Skeletal muscle satellite cell (primary cell): ENCODE measurements at regions not wholly inside any gene's neighbourhood (a gene's known extent, or its start where the extent isn't known, plus 50 kb on each side); places are given as distances from the start of the nearest gene placed in this dataset.

Experiments
- H3K27me3 ChIP-seq: 2 replicates; pipeline ENCODE4 v1.7.0; 2013; ENCODE audit warnings: low read length; ENCODE audit not compliant: control insufficient read depth, insufficient read depth
- H3K36me3 ChIP-seq: 2 replicates; pipeline ENCODE4 v1.7.0; 2013; ENCODE audit warnings: mild to moderate bottlenecking, control low read depth, low read length; ENCODE audit not compliant: insufficient read depth
- H3K4me1 ChIP-seq: 2 replicates; pipeline ENCODE4 v1.7.0; 2013; ENCODE audit warnings: low read length; ENCODE audit not compliant: control insufficient read depth, insufficient read depth
- H3K4me2 ChIP-seq: 2 replicates; pipeline ENCODE4 v1.7.0; 2013; ENCODE audit warnings: mild to moderate bottlenecking, low read length
- H3K4me3 ChIP-seq: 2 replicates; pipeline ENCODE4 v1.7.0; 2013; ENCODE audit warnings: low read length
- H3K9ac ChIP-seq: 2 replicates; pipeline ENCODE4 v1.7.0; 2013; ENCODE audit warnings: mild to moderate bottlenecking, low read depth, low read length, moderate library complexity
- H3K9me3 ChIP-seq: replicated peaks from 2 replicates; pipeline ENCODE4 v1.7.0; 2013; ENCODE audit warnings: mild to moderate bottlenecking, control low read depth, low read length

GRCh38 chr9:129381481-129381957 is 203.5 kb upstream of the IER5L start:
- Histone ChIP-seq H3K27me3 (peaks cover 20% of the 10 kb centered on the region), H3K9me3 (no peaks in the 10 kb centered on the region), H3K4me3 (no peak overlapping the region)

GRCh38 chr9:129380961-129381401 is 202.9 kb upstream of the IER5L start:
- H3K4me3 ChIP-seq: no peak overlapping the region

More at GRCh38 chr9:129381481-129381957, 203.5 kb upstream of the IER5L start:
- H3K36me3 ChIP-seq: no peaks in the 10 kb centered on the region
- H3K9ac ChIP-seq: no peak overlapping the region
- H3K4me1 ChIP-seq: peaks cover 11% of the 10 kb centered on the region
- H3K4me2 ChIP-seq: no peak overlapping the region

GRCh38 chr9:129379886-129380285 is 201.8 kb upstream of the IER5L start:
- no peak overlapping the region for H3K9ac ChIP-seq
- no peaks in the 10 kb centered on the region for H3K9me3 ChIP-seq
- H3K4me2 ChIP-seq: no peak overlapping the region
- no peaks in the 10 kb centered on the region for H3K36me3 ChIP-seq
- H3K27me3 ChIP-seq: peaks cover 25% of the 10 kb centered on the region
- peaks cover 11% of the 10 kb centered on the region for H3K4me1 ChIP-seq
- no peak overlapping the region for H3K4me3 ChIP-seq

More at GRCh38 chr9:129380961-129381401, 202.9 kb upstream of the IER5L start:
- no peaks in the 10 kb centered on the region for H3K36me3 ChIP-seq
- no peaks in the 10 kb centered on the region for H3K9me3 ChIP-seq
- peaks cover 11% of the 10 kb centered on the region for H3K4me1 ChIP-seq
- no peak overlapping the region for H3K4me2 ChIP-seq
- peaks cover 20% of the 10 kb centered on the region for H3K27me3 ChIP-seq
- no peak overlapping the region for H3K9ac ChIP-seq

- H3K9ac ChIP-seq: no peak overlapping the region
- H3K4me2 ChIP-seq: no peak overlapping the region
- H3K4me3 ChIP-seq: no peak overlapping the region
- H3K4me1 ChIP-seq: peaks cover 11% of the 10 kb centered on the region
- peaks cover 28% of the 10 kb centered on the region for H3K27me3 ChIP-seq
- H3K36me3 ChIP-seq: no peaks in the 10 kb centered on the region
- H3K9me3 ChIP-seq: no peaks in the 10 kb centered on the region
These were observed 201.2 kb upstream of the IER5L start for GRCh38 chr9:129379181-129379836.

- Histone ChIP-seq H3K4me1 (peaks cover 2% of the 10 kb centered on the region), H3K9ac (no peak overlapping the region), H3K27me3 (peaks cover 32% of the 10 kb centered on the region), H3K4me3 (no peak overlapping the region), H3K9me3 (no peaks in the 10 kb centered on the region), H3K36me3 (no peaks in the 10 kb centered on the region), H3K4me2 (no peak overlapping the region)
These were observed 200.0 kb upstream of the IER5L start for GRCh38 chr9:129377931-129378661.

- no peaks in the 10 kb centered on the region for H3K36me3 ChIP-seq
- no peaks in the 10 kb centered on the region for H3K9me3 ChIP-seq
- H3K4me1 ChIP-seq: no peaks in the 10 kb centered on the region
- no peak overlapping the region for H3K4me3 ChIP-seq
- peaks cover 32% of the 10 kb centered on the region for H3K27me3 ChIP-seq
- no peak overlapping the region for H3K9ac ChIP-seq
- H3K4me2 ChIP-seq: no peak overlapping the region
These were observed 199.1 kb upstream of the IER5L start for GRCh38 chr9:129377181-129377580.

GRCh38 chr9:129375845-129376244 is 197.8 kb upstream of the IER5L start:
- Histone ChIP-seq H3K4me2 (no peak overlapping the region), H3K9me3 (no peaks in the 10 kb centered on the region), H3K36me3 (no peaks in the 10 kb centered on the region), H3K4me1 (no peaks in the 10 kb centered on the region), H3K9ac (no peak overlapping the region), H3K4me3 (no peak overlapping the region), H3K27me3 (peaks cover 26% of the 10 kb centered on the region)

GRCh38 chr9:129374651-129375050 is 196.6 kb upstream of the IER5L start:
- H3K36me3 ChIP-seq: no peaks in the 10 kb centered on the region
- H3K9me3 ChIP-seq: peaks cover 4% of the 10 kb centered on the region
- no peak overlapping the region for H3K4me2 ChIP-seq
- peaks cover 31% of the 10 kb centered on the region for H3K27me3 ChIP-seq
- H3K4me3 ChIP-seq: no peak overlapping the region
- H3K9ac ChIP-seq: no peak overlapping the region
- H3K4me1 ChIP-seq: no peaks in the 10 kb centered on the region

GRCh38 chr9:129374231-129374630 is 196.2 kb upstream of the IER5L start:
- H3K36me3 ChIP-seq: no peaks in the 10 kb centered on the region
- H3K9me3 ChIP-seq: peaks cover 6% of the 10 kb centered on the region
- H3K4me2 ChIP-seq: no peak overlapping the region
- peaks cover 31% of the 10 kb centered on the region for H3K27me3 ChIP-seq
- H3K9ac ChIP-seq: no peak overlapping the region
- no peaks in the 10 kb centered on the region for H3K4me1 ChIP-seq
- H3K4me3 ChIP-seq: no peak overlapping the region

GRCh38 chr9:129373361-129373760 is 195.3 kb upstream of the IER5L start:
- Histone ChIP-seq H3K4me3 (no peak overlapping the region), H3K9ac (no peak overlapping the region)

GRCh38 chr9:129370770-129371169 is 192.7 kb upstream of the IER5L start:
- Histone ChIP-seq H3K27me3 (peaks cover 25% of the 10 kb centered on the region), H3K36me3 (no peaks in the 10 kb centered on the region), H3K4me1 (no peaks in the 10 kb centered on the region), H3K4me2 (no peak overlapping the region), H3K9me3 (peaks cover 6% of the 10 kb centered on the region), H3K9ac (no peak overlapping the region), H3K4me3 (no peak overlapping the region)

More at GRCh38 chr9:129373361-129373760, 195.3 kb upstream of the IER5L start:
- peaks cover 6% of the 10 kb centered on the region for H3K9me3 ChIP-seq
- H3K36me3 ChIP-seq: no peaks in the 10 kb centered on the region
- H3K4me2 ChIP-seq: no peak overlapping the region
- H3K4me1 ChIP-seq: no peaks in the 10 kb centered on the region
- peaks cover 31% of the 10 kb centered on the region for H3K27me3 ChIP-seq
